ENCODE measurements at regions not wholly inside any gene's neighbourhood (a gene's known extent, or its start where the extent isn't known, plus 50 kb on each side); places are given as distances from the start of the nearest gene placed in this dataset.
A peak's percentile ranks its signal among the peaks of the same experiment; 100 is the strongest.
"Not testable (repeated sequence)": the region's sequence is repeated elsewhere in the genome, so short reads cannot be mapped to it uniquely, and the experiment has no call there.

DNA sequence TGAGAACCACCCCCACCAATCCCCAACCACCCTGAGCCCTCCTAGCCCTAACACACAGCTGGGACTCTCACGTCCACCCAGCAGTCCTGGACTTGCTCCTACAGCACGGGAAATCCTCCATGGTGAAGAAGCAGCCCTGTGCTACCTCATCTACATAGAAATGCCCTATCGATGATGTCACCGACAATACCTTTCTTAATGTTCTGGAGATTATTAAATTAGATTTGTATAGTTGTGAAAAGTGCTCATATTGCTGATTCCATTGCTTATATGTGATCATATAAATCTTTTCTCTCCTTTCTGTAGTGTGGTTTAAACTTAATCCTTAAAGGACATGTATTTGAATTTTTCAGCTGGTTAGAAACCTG lies 97.1 kb downstream of the PPIAL4G start:
- DNase-seq (ENCODE audit: low spot score) = not testable (repeated sequence)

DNA sequence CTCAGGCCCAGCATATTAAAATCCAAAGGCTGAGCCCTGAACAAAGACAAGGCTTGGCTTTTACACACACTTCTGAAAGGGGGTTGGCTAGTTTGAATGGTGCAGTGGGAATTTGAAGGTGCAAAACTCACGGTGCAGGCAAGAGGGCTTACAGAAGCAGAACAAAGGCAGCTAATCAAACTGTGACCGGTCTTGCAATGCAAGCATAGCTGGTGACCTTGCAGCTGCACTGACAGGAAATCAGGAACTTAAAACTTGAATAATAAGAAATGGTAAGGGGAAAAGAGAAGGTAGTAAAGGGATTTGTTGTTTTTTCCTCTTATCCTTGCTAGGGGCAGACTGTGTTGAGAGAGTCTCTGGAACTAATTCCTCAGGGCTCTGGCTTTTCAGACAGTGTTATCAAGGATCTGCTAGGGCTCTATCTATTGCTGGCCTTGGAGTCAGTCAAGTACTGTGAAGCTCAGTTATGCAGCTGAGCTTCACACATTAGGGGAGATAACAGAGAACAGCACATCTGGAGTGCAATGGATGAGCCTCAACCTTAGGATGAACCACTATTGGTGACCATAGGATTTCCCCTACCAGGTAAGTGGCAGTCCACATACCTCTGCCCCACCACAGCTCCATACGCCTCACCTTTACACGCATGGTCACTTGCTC lies 97.6 kb downstream of the PPIAL4G start:
- DNase-seq (ENCODE audit: low spot score) = no peak

DNA sequence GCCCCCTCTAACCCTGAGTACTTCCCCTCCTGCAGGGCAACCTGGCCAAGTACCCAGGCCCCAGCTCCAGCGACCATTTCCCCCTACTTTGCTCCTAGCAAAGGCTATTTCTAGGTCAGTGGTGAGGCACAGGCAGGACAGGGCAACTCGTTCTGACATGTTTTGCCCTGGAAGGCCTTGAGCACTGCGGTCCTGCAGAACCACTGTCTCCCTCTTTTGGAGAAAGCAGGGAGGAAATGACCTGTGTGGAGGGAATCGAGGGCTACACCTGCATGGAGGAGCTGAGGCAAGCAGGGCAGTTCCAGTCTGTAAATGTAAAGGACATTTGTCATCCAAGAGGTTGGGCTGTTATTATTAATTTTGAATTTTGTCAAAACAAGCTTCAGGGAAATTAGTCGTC lies 99.1 kb downstream of the PPIAL4G start:
- no peak for DNase-seq (ENCODE audit: low spot score)

GRCh38 chr1:148379697-148380096 lies 103.4 kb downstream of the PPIAL4G start:
- no peak for DNase-seq (ENCODE audit: low spot score)

- DNase-seq (ENCODE audit: low spot score) = no peak
Measured at GRCh38 chr1:148379170-148379500, 104.0 kb downstream of the PPIAL4G start.

DNA sequence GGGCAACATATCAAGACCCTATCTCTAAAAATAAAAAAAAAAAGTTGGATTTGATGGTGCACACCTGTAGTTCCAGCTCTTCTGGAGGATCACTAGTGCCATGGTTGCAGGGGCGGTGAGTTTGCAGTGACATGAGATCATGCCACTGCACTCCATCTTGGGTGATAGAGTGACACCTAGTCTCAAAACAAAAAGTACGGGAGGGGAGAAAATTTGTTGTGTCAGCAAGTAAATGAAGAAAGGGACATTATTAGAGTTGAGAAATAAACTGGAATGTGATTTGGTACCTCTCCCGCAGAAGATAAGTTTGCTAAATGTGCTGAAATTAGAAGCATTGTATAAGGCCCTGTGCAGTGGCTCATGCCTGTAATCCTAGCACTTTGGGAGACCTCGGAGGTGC lies 105.1 kb downstream of the PPIAL4G start:
- DNase-seq (ENCODE audit: low spot score) = not testable (repeated sequence)

GRCh38 chr1:148377045-148377444 lies 106.1 kb downstream of the PPIAL4G start:
- DNase-seq (ENCODE audit: low spot score) = not testable (repeated sequence)

GRCh38 chr1:148374101-148374500 lies 109.0 kb downstream of the PPIAL4G start:
- DNase-seq (ENCODE audit: low spot score) = no peak

GRCh38 chr1:148373192-148373925 lies 109.7 kb downstream of the PPIAL4G start:
- peak; percentile 24 for DNase-seq (ENCODE audit: low spot score)

DNA sequence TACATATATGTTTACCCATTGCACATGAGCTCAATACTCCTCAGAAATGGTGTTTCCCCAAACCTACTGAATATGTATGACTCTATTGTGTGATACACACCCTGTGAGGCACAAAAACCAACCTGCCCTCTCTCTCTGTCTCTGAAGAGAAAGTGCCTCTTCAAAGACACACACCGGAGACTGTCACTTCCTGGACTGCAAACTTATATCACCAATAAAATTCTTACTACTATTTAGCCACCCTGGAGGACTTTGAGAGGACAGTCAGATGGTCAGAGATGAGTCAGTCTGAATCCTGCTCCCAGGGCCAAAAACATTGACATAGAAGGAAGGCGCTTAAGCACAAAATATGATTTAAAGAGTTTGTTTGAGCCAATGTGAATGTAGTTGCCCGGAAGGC lies 110.4 kb downstream of the PPIAL4G start:
- peak; percentile 85 for DNase-seq (ENCODE audit: low spot score)

DNA sequence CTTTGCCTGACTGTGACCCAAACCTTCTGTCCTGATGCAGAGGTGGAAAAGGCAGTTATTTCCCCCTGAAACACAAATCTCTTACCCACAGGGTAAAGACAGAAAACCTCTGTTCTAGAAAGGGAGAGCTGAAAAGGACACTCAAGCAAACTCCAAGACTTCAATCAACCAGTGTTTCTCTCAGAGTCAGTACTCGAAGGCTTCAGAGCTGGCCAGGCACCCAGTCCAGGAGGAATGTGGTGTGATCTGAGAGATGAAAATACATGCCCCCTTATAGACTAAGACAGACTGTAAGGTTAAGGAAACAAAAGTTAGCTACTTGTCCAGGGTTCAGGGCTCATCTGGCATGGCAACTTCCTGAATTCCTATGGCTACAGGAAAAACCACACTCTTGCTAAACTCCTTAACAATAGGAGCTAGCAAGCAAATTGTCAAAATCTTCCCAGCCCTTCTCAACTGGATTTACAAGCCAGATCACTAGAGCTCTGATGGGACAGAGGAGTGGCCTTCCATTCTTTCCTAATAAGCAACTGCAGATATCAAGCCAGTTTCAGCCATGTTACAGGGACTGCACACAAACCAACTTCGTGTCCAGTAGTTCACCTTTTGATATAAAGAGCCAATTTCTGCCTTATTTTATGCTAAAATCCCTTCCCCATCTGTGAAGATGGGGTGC lies 110.9 kb downstream of the PPIAL4G start:
- DNase-seq (ENCODE audit: low spot score) = not testable (repeated sequence)

DNA sequence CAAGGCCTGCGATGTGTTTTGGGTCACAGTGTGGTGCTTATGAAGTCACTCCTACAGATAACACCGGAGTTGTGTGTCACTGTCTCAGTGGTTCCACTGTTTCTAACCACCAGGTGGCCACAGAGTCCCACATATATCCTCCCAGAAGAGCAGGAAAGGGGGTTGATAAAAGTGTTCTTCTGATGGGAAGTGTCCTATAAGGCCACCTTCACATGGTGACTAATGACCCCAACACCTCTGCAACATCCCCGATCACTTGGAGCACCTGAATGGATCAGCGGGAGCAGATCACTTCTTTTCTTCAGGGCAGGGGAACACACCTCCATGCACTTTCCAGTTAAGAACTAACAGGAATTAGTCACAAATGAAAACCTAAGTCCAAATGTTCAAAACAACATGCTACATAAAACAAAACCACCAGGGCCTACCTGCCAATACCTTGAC lies 111.5 kb downstream of the PPIAL4G start:
- peak; percentile 86 for DNase-seq (ENCODE audit: low spot score)

DNA sequence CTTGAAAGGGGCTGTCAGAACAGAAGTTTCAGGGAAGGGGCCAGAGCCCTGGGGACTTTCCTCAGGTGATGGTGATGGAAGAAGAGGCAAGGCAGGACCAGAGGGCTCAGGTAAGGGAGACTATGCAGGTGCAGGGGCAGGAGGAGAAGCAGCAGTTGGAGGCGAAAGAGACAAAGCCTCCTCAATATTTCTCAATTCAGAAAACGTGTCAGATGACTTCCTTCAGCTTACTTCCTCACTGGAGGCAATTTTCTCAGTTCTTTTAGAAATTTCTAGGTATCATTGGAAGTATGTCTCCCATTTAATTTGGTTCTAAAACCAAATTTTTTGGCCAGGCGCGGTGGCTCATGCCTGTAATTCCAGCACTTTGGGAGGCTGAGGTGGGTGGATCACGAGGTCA lies 112.4 kb downstream of the PPIAL4G start:
- not testable (repeated sequence) for DNase-seq (ENCODE audit: low spot score)

- no peak for DNase-seq (ENCODE audit: low spot score)
Measured at GRCh38 chr1:148367596-148367995, 115.5 kb downstream of the PPIAL4G start.

- not testable (repeated sequence) for DNase-seq (ENCODE audit: low spot score)
Measured at GRCh38 chr1:148366136-148366753, 116.9 kb downstream of the PPIAL4G start.

GRCh38 chr1:148365151-148365550 lies 118.0 kb downstream of the PPIAL4G start:
- DNase-seq (ENCODE audit: low spot score) = not testable (repeated sequence)

DNA sequence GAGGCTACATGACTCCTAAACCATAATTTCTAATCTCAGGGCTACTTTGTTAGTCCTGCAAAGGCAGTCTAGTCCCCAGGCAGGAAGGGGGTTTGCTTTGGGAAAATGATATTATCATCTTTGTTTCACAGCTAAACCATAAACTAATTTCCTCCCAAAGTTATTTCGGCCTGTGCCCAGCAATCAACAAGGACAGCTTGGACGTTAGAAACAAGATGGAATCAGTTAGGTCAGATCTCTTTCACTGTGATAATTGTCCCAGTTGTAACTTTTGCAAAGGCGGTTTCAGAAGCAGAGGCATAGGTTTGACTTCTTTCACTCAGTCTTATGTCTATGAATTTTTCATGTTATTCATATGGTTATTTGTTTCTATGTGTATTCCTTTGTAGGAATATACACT lies 119.1 kb downstream of the PPIAL4G start:
- DNase-seq (ENCODE audit: low spot score) = not testable (repeated sequence)

GRCh38 chr1:148363439-148363810 lies 119.7 kb downstream of the PPIAL4G start:
- peak; percentile 49 for DNase-seq (ENCODE audit: low spot score)

GRCh38 chr1:148362626-148363438 lies 120.3 kb downstream of the PPIAL4G start:
- no peak for DNase-seq (ENCODE audit: low spot score)

DNA sequence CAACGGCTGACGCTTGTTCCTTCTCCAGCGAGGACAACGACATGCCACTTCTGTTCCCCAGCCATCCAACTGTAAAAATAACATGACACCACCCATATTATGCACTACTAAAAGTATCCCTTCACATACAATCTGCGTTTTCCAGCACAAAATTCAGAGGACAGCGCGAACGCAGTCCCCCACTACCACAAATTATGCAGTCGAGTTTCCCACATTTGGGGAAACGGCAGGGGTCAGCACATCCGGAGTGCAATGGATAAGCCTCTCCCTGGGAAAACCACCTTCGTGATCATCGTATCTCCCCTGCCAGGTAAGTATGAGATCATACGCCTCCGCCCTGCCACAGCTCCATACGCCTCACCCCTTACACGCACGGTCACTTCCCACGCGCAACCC lies 120.9 kb downstream of the PPIAL4G start:
- DNase-seq (ENCODE audit: low spot score) = no peak

GRCh38 chr1:148361427-148362215 lies 121.5 kb downstream of the PPIAL4G start:
- DNase-seq (ENCODE audit: low spot score) = peak; percentile 40
